Colonic mucosa (tissue), 4 donors: ENCODE measurements at regions not wholly inside any gene's neighbourhood (a gene's known extent, or its start where the extent isn't known, plus 50 kb on each side); places are given as distances from the start of the nearest gene placed in this dataset.
A peak's percentile ranks its signal among the peaks of the same experiment; 100 is the strongest.

Experiments
- DNase-seq: peaks from one replicate; pipeline ENCODE4 v3.0.0-alpha.2; 2020
- H3K27ac ChIP-seq: fragments of 200-600 bp; one replicate; pipeline ENCODE4 v1.8.0; 2021
- H3K27me3 ChIP-seq: fragments of 200-600 bp; one replicate; pipeline ENCODE4 v1.8.0; 2021
- H3K36me3 ChIP-seq: fragments of 200-600 bp; one replicate; pipeline ENCODE4 v1.8.0; 2021
- H3K4me1 ChIP-seq: fragments of 200-600 bp; one replicate; pipeline ENCODE4 v1.8.0; 2021; ENCODE audit warnings: mild to moderate bottlenecking
- H3K4me3 ChIP-seq: fragments of 200-600 bp; one replicate; pipeline ENCODE4 v1.8.0; 2021
- H3K9ac ChIP-seq, 2 donors: one replicate each; pipeline ENCODE4 v1.7.0; 2013; ENCODE audit warnings: control low read depth in 2 of 2, low read depth in 2 of 2, low read length in 2 of 2
- H3K9me3 ChIP-seq: fragments of 200-600 bp; one replicate; pipeline ENCODE4 v1.8.0; 2021
- intact Hi-C: fragments of 100-400 bp; cut with DNase I; formaldehyde crosslinking; loops from one replicate; pipeline ENCODE4 v1.14.1; 2022
- TF ChIP-seq, protein P1 (sequence below): fragments of 200-600 bp; IDR thresholded peaks from one replicate; pipeline ENCODE4 v1.8.0; 2022; ENCODE audit warnings: antibody characterized with exemption, mild to moderate bottlenecking
- donor health status: healthy.
- donor health status: DM: no; HTN: no; CAD: no.
- donor health status: DM: no; HTN: no; CAD: no.

DNA sequence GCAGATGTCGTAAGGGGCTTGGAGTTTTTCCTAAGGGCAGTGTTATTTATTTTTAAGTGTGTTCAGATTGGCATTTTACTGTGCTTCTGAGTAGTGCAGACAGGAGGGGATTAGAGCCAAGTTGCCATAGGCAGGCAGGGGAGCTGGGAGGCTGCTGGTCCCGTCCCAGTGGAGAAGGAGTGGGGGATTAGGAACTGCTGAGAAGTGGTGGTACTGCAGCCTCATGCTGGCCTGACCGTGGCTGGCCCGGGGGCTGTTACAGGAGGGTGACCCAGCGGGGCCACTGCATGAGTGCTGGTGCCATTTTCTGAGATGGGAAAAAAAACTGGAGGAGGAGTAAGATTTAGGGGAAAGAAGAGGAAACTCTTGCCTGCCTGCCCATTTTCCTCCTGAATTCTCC, 52.3 kb upstream of the DLK1 start:
- TF ChIP-seq, protein P1, sequence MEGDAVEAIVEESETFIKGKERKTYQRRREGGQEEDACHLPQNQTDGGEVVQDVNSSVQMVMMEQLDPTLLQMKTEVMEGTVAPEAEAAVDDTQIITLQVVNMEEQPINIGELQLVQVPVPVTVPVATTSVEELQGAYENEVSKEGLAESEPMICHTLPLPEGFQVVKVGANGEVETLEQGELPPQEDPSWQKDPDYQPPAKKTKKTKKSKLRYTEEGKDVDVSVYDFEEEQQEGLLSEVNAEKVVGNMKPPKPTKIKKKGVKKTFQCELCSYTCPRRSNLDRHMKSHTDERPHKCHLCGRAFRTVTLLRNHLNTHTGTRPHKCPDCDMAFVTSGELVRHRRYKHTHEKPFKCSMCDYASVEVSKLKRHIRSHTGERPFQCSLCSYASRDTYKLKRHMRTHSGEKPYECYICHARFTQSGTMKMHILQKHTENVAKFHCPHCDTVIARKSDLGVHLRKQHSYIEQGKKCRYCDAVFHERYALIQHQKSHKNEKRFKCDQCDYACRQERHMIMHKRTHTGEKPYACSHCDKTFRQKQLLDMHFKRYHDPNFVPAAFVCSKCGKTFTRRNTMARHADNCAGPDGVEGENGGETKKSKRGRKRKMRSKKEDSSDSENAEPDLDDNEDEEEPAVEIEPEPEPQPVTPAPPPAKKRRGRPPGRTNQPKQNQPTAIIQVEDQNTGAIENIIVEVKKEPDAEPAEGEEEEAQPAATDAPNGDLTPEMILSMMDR: no peak
- no peaks in the 10 kb centered on the region for H3K9me3 ChIP-seq
- H3K9ac ChIP-seq: no peak overlapping the region
- no peaks in the 10 kb centered on the region for H3K36me3 ChIP-seq
- no peak overlapping the region for H3K27ac ChIP-seq
- H3K4me1 ChIP-seq: peaks cover 13% of the 10 kb centered on the region
- no peak overlapping the region for H3K4me3 ChIP-seq
- intact Hi-C loops: no loop called here
- DNase-seq: no peak
- no peaks in the 10 kb centered on the region for H3K27me3 ChIP-seq

DNA sequence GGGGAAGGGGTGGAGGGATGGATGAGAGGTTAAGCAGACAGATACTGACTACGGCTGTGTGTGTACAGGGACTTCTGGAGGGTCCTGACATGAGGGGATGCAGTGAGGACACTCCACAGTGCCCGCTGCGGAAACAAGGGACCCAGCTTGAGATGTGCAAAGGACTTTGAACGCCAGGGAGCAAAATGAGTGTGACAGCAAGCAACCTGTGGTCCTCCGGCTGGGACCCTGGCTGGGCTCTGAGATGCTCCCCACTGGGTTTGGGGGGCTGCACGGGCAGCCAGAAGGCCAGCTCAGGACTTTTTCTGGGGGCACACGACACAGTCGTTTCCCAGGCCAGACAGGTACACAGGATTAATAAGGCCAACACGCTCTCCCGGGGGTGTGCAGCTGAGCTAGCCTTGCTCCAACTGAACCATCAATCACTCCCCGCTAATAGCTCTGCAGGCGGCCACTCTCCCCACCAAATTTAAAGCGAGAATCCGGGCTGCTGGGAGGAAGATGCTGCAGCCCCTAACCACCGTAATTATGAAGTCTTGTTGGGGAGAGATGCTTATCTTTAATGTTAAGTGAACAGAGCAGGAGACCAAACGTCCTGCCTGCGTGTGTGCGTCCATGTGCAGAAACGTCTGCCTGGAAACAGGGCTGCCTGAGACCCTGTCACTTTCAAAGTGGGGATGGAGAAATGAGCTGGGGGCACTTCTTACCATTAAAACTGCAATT, 51.6 kb upstream of the DLK1 start:
- TF ChIP-seq, protein P1: no peak
- DNase-seq: no peak
- H3K27ac ChIP-seq: no peak overlapping the region
- no peak overlapping the region for H3K9ac ChIP-seq
- no peaks in the 10 kb centered on the region for H3K9me3 ChIP-seq
- H3K27me3 ChIP-seq: no peaks in the 10 kb centered on the region
- intact Hi-C loops: no loop called here
- peaks cover 13% of the 10 kb centered on the region for H3K4me1 ChIP-seq
- H3K4me3 ChIP-seq: no peak overlapping the region
- H3K36me3 ChIP-seq: no peaks in the 10 kb centered on the region

GRCh38 chr14:100675699-100676684, 50.7 kb upstream of the DLK1 start:
- Histone ChIP-seq H3K9me3 (no peaks in the 10 kb centered on the region), H3K4me1 (peaks cover 13% of the 10 kb centered on the region), H3K27me3 (no peaks in the 10 kb centered on the region), H3K27ac (peak overlapping the region; percentile 27), H3K4me3 (no peak overlapping the region), H3K9ac (peak overlapping the region in 1 of 2 donors; percentile 66), H3K36me3 (no peaks in the 10 kb centered on the region)
- DNase-seq: peak; percentile 85
- intact Hi-C loops: no loop called here
- TF ChIP-seq, protein P1: no peak
